OCI-LY1 (cell line): ENCODE measurements at regions not wholly inside any gene's neighbourhood (a gene's known extent, or its start where the extent isn't known, plus 50 kb on each side); places are given as distances from the start of the nearest gene placed in this dataset.

Experiments used
- CTCF ChIP-seq: fragments of 200-600 bp; sonication (generic), shearing (Covaris generic); IDR thresholded peaks from 2 replicates; pipeline ENCODE4 v1.5.1; 2017; ENCODE audit warnings: mild to moderate bottlenecking, antibody characterized with exemption, low read length, moderate library complexity, mixed read lengths
- EZH2 ChIP-seq: fragments of 200-600 bp; sonication (generic), shearing (Covaris generic); IDR thresholded peaks from 2 replicates; pipeline ENCODE4 v1.8.0; 2017; ENCODE audit warnings: borderline replicate concordance, mixed run types, mild to moderate bottlenecking, antibody characterized with exemption, low read length, moderate library complexity, mixed read lengths

- TF ChIP-seq CTCF = no peak
- TF ChIP-seq EZH2 = no peak
Measured at GRCh38 chr22:48551716-48552268, 1275.9 kb downstream of the BRD1 start.
